GM23248 (cell line): ENCODE measurements at regions not wholly inside any gene's neighbourhood (a gene's known extent, or its start where the extent isn't known, plus 50 kb on each side); places are given as distances from the start of the nearest gene placed in this dataset.

Experiments used
- EZH2 ChIP-seq: fragments of 200-600 bp; sonication (generic); IDR thresholded peaks from 2 replicates; pipeline ENCODE4 v1.6.1; 2018; ENCODE audit warnings: antibody characterized with exemption, mild to moderate bottlenecking; ENCODE audit not compliant: insufficient read depth, poor library complexity, severe bottlenecking
- EZH2phosphoT487 ChIP-seq: fragments of 200-600 bp; sonication (generic); IDR thresholded peaks from 2 replicates; pipeline ENCODE4 v1.6.1; 2018; ENCODE audit warnings: antibody characterized with exemption, moderate library complexity, mild to moderate bottlenecking, low read depth; ENCODE audit not compliant: insufficient read depth

DNA sequence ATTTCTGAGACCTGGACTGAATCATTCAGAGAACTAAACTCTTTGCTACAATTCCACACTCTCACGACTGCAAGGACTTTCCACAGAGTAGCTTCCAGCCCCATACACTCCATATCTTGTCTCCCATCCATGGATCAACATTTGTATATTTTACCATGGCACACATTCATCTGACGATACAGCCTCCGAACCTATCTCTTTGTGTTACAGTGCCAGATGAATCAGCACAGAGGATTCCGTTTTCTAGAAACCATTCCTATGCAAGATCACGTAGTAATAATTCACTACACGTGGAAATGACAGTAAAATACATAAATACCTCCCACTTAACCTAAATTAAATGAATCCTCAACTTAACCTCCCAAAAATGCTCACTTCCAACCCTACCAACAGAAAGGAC is 110.0 kb upstream of the PRDX6 start:
- TF ChIP-seq EZH2phosphoT487, result no peak
- TF ChIP-seq EZH2, result no peak
